ENCODE measurements at regions not wholly inside any gene's neighbourhood (a gene's known extent, or its start where the extent isn't known, plus 50 kb on each side); places are given as distances from the start of the nearest gene placed in this dataset.

DNA sequence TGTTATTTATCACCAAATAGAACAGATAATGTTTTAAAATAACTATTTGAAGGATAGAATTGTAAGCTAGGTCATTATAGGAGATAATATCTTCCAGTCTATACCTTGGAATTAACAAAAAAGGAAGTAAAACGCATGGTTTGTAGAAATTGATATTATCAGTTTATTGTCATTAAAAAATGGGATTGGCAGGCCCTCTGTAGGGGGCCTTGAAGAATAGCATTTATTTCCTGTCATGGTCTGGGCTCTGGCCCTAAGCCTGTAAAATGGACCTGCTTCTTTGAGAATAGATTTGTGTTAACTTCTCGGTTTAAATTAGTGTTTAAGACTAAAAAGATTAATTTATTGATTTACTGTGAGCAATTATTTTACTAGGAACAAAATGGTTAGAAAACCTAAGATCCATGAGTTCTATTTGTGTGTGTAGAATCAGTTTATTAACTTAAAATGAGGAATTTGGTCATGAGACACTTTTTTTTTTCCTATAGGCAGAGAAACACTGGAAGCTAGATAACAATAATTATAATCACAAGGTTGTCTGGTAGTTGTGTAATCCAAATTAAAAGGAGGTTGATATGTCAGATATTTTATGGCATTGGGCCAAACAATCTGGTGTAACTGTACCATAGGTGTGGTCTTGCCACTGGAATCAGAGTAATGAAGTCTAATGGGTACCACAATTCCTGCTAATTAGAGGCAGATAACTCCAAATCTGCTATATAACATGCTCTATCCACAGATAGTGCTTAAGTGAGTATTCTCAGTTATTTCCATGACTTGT is 197.4 kb upstream of the FOXP2 start:
- ChIA-PET CTCF (no interaction called here), POLR2A (no interaction called here)
- no peak for DNase-seq
- Histone ChIP-seq H3K36me3 (ENCODE audit: control insufficient read depth in 2 of 3, insufficient read depth in 3 of 3, low read length in 3 of 3) (no peaks in the 10 kb centered on the region), H3K9me3 (ENCODE audit: control insufficient read depth in 2 of 3, low read length in 3 of 3) (no peaks in the 10 kb centered on the region), H3K27me3 (ENCODE audit: control insufficient read depth in 2 of 2, insufficient read depth in 2 of 2, low read length in 2 of 2) (no peaks in the 10 kb centered on the region), H3K4me1 (ENCODE audit: control insufficient read depth in 2 of 2, insufficient read depth in 2 of 2, low read length in 2 of 2) (no peaks in the 10 kb centered on the region), H3K27ac (ENCODE audit: low read depth, low read length) (no peak overlapping the region), H3K4me3 (ENCODE audit: low read length) (no peak overlapping the region)
- H3K4me1 Mint-ChIP-seq: no peaks in the 10 kb centered on the region
- no peak overlapping the region for H3K4me3 Mint-ChIP-seq
- ATAC-seq: no peak
- no peaks in the 10 kb centered on the region for H3K36me3 Mint-ChIP-seq
- intact Hi-C loops (cut with micrococcal nuclease): no loop called here
- H3K27me3 Mint-ChIP-seq: no peaks in the 10 kb centered on the region
- no peak overlapping the region for H3K27ac Mint-ChIP-seq
- H3K9me3 Mint-ChIP-seq: no peaks in the 10 kb centered on the region

DNA sequence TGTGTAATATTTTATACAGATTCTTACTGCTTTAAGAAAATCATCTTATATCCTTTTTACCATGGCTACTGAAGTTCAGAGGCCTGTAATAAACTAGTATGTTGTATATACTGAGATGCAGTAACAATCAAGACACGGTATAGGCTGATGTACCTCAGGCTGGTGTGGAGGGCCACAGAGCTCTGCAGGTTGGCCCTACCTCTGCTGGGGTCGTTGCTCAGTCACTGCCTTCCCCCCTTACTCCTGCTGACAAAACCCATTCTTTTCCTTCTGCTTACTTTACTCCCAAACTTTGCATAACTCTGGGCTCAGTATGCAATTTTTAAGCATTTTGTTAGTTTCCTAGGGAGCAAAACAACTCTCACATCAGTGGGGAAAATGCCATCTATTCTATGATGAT is 200.1 kb upstream of the FOXP2 start:
- H3K27me3 Mint-ChIP-seq: no peaks in the 10 kb centered on the region
- ChIA-PET CTCF (interaction anchor here (0.5 kb wide), 1 partner anchor 10 kb away, joined by 4 read pairs; no protein-coding TSS in a partner anchor), POLR2A (no interaction called here)
- H3K4me1 Mint-ChIP-seq: no peaks in the 10 kb centered on the region
- Histone ChIP-seq H3K4me3 (ENCODE audit: low read length) (no peak overlapping the region), H3K9me3 (ENCODE audit: control insufficient read depth in 2 of 3, low read length in 3 of 3) (no peaks in the 10 kb centered on the region), H3K27me3 (ENCODE audit: control insufficient read depth in 2 of 2, insufficient read depth in 2 of 2, low read length in 2 of 2) (no peaks in the 10 kb centered on the region), H3K4me1 (ENCODE audit: control insufficient read depth in 2 of 2, insufficient read depth in 2 of 2, low read length in 2 of 2) (no peaks in the 10 kb centered on the region), H3K27ac (ENCODE audit: low read depth, low read length) (no peak overlapping the region), H3K36me3 (ENCODE audit: control insufficient read depth in 2 of 3, insufficient read depth in 3 of 3, low read length in 3 of 3) (no peaks in the 10 kb centered on the region)
- intact Hi-C loops (cut with micrococcal nuclease): no loop called here
- H3K36me3 Mint-ChIP-seq: no peaks in the 10 kb centered on the region
- H3K9me3 Mint-ChIP-seq: peaks cover 0 to 7% (median 0%) of the 10 kb centered on the region in 11 donors
- no peak for DNase-seq
- no peak overlapping the region for H3K4me3 Mint-ChIP-seq
- ATAC-seq: no peak
- no peak overlapping the region for H3K27ac Mint-ChIP-seq

DNA sequence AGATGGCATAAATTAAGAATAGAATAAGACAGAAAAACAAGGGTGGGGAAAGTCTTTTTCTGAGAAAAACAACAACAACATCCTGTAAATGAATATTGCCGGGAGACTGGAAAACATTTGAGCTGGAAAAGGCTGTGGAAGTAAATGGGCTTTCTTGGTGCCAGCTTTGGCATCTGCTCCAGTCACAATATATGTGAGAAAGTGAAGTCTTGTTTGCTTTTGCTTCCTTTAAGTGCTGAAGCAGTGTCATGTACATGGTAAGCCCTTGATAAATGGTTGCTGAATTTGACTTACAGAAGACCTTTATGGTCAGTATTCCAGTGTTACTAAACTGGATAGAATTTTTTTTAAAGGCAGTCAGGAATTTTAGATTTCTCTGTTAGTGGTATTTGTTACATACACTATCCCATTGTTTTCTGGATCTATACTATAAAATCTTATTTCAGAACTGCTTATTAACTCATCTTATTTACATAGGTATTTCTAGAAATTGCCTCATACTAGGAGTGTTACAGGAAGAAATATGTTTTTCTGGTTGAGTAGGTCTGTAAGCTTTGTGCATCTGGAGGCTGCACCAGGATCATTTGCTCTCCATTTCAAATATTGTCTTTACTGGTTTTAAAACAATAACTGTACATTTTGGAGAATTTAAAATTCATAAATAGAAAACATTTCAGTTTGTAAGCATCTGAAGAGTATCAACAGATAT is 201.7 kb upstream of the FOXP2 start:
- no peaks in the 10 kb centered on the region for H3K4me1 ChIP-seq (ENCODE audit: control insufficient read depth in 2 of 2, insufficient read depth in 2 of 2, low read length in 2 of 2)
- no peak overlapping the region for H3K27ac ChIP-seq (ENCODE audit: low read depth, low read length)
- Mint-ChIP-seq H3K4me1 (no peaks in the 10 kb centered on the region), H3K4me3 (no peak overlapping the region), H3K27me3 (peaks cover 0 to 3% (median 0%) of the 10 kb centered on the region in 5 donors), H3K27ac (no peak overlapping the region), H3K9me3 (peaks cover 0 to 8% (median 1%) of the 10 kb centered on the region in 11 donors), H3K36me3 (no peaks in the 10 kb centered on the region)
- H3K4me3 ChIP-seq (ENCODE audit: low read length): no peak overlapping the region
- no peak for DNase-seq
- no peaks in the 10 kb centered on the region for H3K36me3 ChIP-seq (ENCODE audit: control insufficient read depth in 2 of 3, insufficient read depth in 3 of 3, low read length in 3 of 3)
- no peak for ATAC-seq
- intact Hi-C loops (cut with micrococcal nuclease): no loop called here
- H3K9me3 ChIP-seq (ENCODE audit: control insufficient read depth in 2 of 3, low read length in 3 of 3): no peaks in the 10 kb centered on the region
- no peaks in the 10 kb centered on the region for H3K27me3 ChIP-seq (ENCODE audit: control insufficient read depth in 2 of 2, insufficient read depth in 2 of 2, low read length in 2 of 2)
- ChIA-PET POLR2A (no interaction called here), CTCF (no interaction called here)

DNA sequence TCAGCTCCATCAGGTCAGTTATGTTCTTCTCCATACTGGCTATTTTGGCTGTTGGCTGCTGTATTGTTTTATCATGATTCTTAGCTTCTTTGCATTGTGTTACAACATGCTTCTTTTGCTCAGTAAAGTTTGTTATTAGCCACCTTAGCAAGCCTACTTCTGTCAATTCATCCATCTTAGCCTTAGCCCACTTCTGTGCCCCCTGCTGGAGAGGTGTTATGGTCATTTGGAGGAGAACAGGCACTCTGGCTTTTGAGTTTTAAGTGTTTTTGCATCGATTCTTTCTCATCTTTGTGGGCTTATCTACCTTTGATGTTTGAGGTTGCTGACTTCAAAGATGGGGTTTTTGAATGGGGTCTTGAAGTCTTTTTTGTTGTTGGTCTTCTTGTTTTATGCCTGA is 204.6 kb upstream of the FOXP2 start:
- ATAC-seq (no peak), DNase-seq (no peak)
- POLR2A ChIA-PET: no interaction called here
- no peak overlapping the region for H3K27ac Mint-ChIP-seq
- H3K9me3 Mint-ChIP-seq: peaks cover 0 to 15% (median 1%) of the 10 kb centered on the region in 11 donors
- no peaks in the 10 kb centered on the region for H3K36me3 Mint-ChIP-seq
- H3K9me3 ChIP-seq (ENCODE audit: control insufficient read depth in 2 of 3, low read length in 3 of 3): no peaks in the 10 kb centered on the region
- intact Hi-C loops (cut with micrococcal nuclease): no loop called here
- H3K36me3 ChIP-seq (ENCODE audit: control insufficient read depth in 2 of 3, insufficient read depth in 3 of 3, low read length in 3 of 3): no peaks in the 10 kb centered on the region
- H3K27me3 ChIP-seq (ENCODE audit: control insufficient read depth in 2 of 2, insufficient read depth in 2 of 2, low read length in 2 of 2): no peaks in the 10 kb centered on the region
- H3K27me3 Mint-ChIP-seq: peaks cover 0 to 3% (median 0%) of the 10 kb centered on the region in 5 donors
- H3K4me3 Mint-ChIP-seq: no peak overlapping the region
- H3K4me1 ChIP-seq (ENCODE audit: control insufficient read depth in 2 of 2, insufficient read depth in 2 of 2, low read length in 2 of 2): no peaks in the 10 kb centered on the region
- no peaks in the 10 kb centered on the region for H3K4me1 Mint-ChIP-seq
- H3K4me3 ChIP-seq (ENCODE audit: low read length): no peak overlapping the region
- CTCF ChIA-PET: no interaction called here
- no peak overlapping the region for H3K27ac ChIP-seq (ENCODE audit: low read depth, low read length)

DNA sequence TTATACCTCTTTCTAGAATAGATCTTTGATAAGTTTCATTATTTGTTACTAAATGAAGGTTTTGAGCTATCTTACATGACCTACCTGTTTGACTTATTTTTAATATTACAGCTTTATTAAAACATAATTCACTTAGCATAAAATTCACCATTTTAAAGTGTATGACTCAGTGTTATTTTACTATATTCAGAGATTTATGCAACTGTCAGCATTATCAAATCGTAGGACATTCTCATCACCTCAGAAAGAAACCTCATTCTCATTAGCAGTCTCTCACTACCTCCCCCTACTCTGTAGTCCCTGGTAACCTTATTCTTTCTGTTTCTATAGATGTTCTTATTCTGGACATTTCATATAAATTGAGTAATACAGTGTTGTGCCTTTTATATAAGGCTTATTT is 207.9 kb upstream of the FOXP2 start:
- Histone ChIP-seq H3K4me3 (ENCODE audit: low read length) (no peak overlapping the region), H3K27me3 (ENCODE audit: control insufficient read depth in 2 of 2, insufficient read depth in 2 of 2, low read length in 2 of 2) (no peaks in the 10 kb centered on the region), H3K4me1 (ENCODE audit: control insufficient read depth in 2 of 2, insufficient read depth in 2 of 2, low read length in 2 of 2) (no peaks in the 10 kb centered on the region), H3K27ac (ENCODE audit: low read depth, low read length) (no peak overlapping the region), H3K36me3 (ENCODE audit: control insufficient read depth in 2 of 3, insufficient read depth in 3 of 3, low read length in 3 of 3) (no peaks in the 10 kb centered on the region), H3K9me3 (ENCODE audit: control insufficient read depth in 2 of 3, low read length in 3 of 3) (no peaks in the 10 kb centered on the region)
- ATAC-seq: no peak
- peaks cover 0 to 3% (median 0%) of the 10 kb centered on the region in 5 donors for H3K27me3 Mint-ChIP-seq
- no peaks in the 10 kb centered on the region for H3K4me1 Mint-ChIP-seq
- no peaks in the 10 kb centered on the region for H3K36me3 Mint-ChIP-seq
- H3K4me3 Mint-ChIP-seq: no peak overlapping the region
- no peak for DNase-seq
- no peak overlapping the region for H3K27ac Mint-ChIP-seq
- intact Hi-C loops (cut with micrococcal nuclease): no loop called here
- POLR2A ChIA-PET: no interaction called here
- peaks cover 0 to 15% (median 1%) of the 10 kb centered on the region in 11 donors for H3K9me3 Mint-ChIP-seq
- CTCF ChIA-PET: no interaction called here

DNA sequence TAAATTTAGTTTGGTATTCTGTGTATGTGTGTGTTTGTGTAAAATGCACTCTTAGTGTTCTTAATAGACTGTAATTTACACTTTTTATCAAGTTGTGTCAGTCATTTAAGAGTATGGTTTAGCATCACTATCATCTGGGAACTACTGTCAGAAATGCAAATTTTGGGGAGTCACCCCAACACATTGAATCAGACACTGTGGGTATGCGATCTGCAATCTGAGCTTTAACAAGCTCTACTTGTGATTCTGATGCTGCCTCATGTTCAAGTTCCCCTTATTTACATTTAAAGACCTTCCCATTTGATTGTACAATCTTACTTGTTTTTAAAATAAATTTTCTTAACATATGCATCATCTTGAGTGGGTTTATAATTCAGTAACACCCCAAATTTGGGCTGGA is 218.1 kb upstream of the FOXP2 start:
- H3K27ac Mint-ChIP-seq: no peak overlapping the region
- intact Hi-C loops (cut with micrococcal nuclease): no loop called here

DNA sequence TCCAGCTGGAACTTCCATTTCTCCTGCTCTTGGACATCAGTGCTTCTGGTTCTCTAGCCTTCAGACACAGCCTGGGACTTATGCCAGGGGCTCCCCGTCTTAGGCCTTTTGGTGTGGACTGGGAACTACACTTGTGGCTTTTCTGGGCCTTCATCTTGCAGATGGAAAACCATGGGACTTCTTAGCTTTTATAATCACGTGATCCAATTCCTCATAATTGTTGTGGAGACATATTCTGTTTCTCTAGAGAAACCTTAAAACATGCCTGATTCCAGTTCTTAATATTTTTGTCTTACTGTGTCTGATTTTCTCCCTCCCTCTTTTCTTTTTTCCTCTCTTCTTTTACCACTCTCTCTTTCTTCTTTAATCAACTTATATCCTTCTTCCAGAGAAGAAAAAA is 224.2 kb upstream of the FOXP2 start:
- ATAC-seq (no peak), DNase-seq (no peak)
- ChIA-PET CTCF (no interaction called here), POLR2A (no interaction called here)
- Mint-ChIP-seq H3K4me1 (no peaks in the 10 kb centered on the region), H3K27ac (no peak overlapping the region), H3K9me3 (peaks cover 0 to 1% (median 0%) of the 10 kb centered on the region in 11 donors), H3K36me3 (no peaks in the 10 kb centered on the region), H3K27me3 (no peaks in the 10 kb centered on the region), H3K4me3 (no peak overlapping the region)
- Histone ChIP-seq H3K27me3 (ENCODE audit: control insufficient read depth in 2 of 2, insufficient read depth in 2 of 2, low read length in 2 of 2) (no peaks in the 10 kb centered on the region), H3K36me3 (ENCODE audit: control insufficient read depth in 2 of 3, insufficient read depth in 3 of 3, low read length in 3 of 3) (no peaks in the 10 kb centered on the region), H3K9me3 (ENCODE audit: control insufficient read depth in 2 of 3, low read length in 3 of 3) (no peaks in the 10 kb centered on the region), H3K4me3 (ENCODE audit: low read length) (no peak overlapping the region), H3K27ac (ENCODE audit: low read depth, low read length) (no peak overlapping the region), H3K4me1 (ENCODE audit: control insufficient read depth in 2 of 2, insufficient read depth in 2 of 2, low read length in 2 of 2) (no peaks in the 10 kb centered on the region)
- intact Hi-C loops (cut with micrococcal nuclease): no loop called here

More for the DNA sequence above, 218.1 kb upstream of the FOXP2 start:
- ChIA-PET CTCF (no interaction called here), POLR2A (no interaction called here)
- no peaks in the 10 kb centered on the region for H3K27me3 Mint-ChIP-seq
- no peaks in the 10 kb centered on the region for H3K27me3 ChIP-seq (ENCODE audit: control insufficient read depth in 2 of 2, insufficient read depth in 2 of 2, low read length in 2 of 2)
- H3K4me1 ChIP-seq (ENCODE audit: control insufficient read depth in 2 of 2, insufficient read depth in 2 of 2, low read length in 2 of 2): no peaks in the 10 kb centered on the region
- no peak for DNase-seq
- H3K36me3 ChIP-seq (ENCODE audit: control insufficient read depth in 2 of 3, insufficient read depth in 3 of 3, low read length in 3 of 3): no peaks in the 10 kb centered on the region
- H3K9me3 Mint-ChIP-seq: peaks cover 0 to 5% (median 0%) of the 10 kb centered on the region in 11 donors
- no peak for ATAC-seq
- no peaks in the 10 kb centered on the region for H3K36me3 Mint-ChIP-seq
- no peaks in the 10 kb centered on the region for H3K4me1 Mint-ChIP-seq
- H3K4me3 ChIP-seq (ENCODE audit: low read length): no peak overlapping the region
- no peaks in the 10 kb centered on the region for H3K9me3 ChIP-seq (ENCODE audit: control insufficient read depth in 2 of 3, low read length in 3 of 3)
- no peak overlapping the region for H3K4me3 Mint-ChIP-seq
- no peak overlapping the region for H3K27ac ChIP-seq (ENCODE audit: low read depth, low read length)
